ENCODE measurements at regions not wholly inside any gene's neighbourhood (a gene's known extent, or its start where the extent isn't known, plus 50 kb on each side); places are given as distances from the start of the nearest gene placed in this dataset.
"Not testable (repeated sequence)": the region's sequence is repeated elsewhere in the genome, so short reads cannot be mapped to it uniquely, and the experiment has no call there.

DNA sequence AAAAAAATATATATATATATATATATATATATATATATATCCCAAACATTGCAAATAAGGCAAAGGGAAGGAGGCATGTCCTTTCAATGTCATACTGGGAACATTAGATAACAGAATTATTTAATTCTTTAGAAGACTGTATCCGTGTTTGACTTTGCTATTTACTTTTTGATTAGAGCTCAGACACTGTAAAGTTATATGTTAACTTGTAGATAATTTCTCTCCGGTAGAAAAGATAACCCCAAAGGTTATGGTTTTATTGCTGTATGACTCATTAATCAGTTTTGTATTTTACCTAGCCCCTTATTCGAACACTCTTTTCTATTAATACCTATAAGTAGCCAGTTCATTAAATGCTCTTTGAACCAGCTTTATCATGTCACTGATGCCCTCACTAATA lies 150.6 kb upstream of the DUSP21 start:
- peaks cover 4% of the 10 kb centered on the region for H3K27me3 ChIP-seq (ENCODE audit: control insufficient read depth, insufficient read depth, low read length)
- no peak overlapping the region for H3K27ac ChIP-seq (ENCODE audit: low read length)
- H3K9me3 ChIP-seq (replicated peaks; ENCODE audit: control insufficient read depth, low read depth, low read length): no peaks in the 10 kb centered on the region
- no peaks in the 10 kb centered on the region for H3K36me3 ChIP-seq (ENCODE audit: control insufficient read depth, insufficient read depth, low read length)
- DNase-seq: no peak
- no CpG with 5 or more reads among the region's 3 CpGs for WGBS (ENCODE audit: insufficient coverage)
- H3K4me3 ChIP-seq (ENCODE audit: low read length): no peak overlapping the region
- no peaks in the 10 kb centered on the region for H3K4me1 ChIP-seq (ENCODE audit: control insufficient read depth, insufficient read depth, low read length)

DNA sequence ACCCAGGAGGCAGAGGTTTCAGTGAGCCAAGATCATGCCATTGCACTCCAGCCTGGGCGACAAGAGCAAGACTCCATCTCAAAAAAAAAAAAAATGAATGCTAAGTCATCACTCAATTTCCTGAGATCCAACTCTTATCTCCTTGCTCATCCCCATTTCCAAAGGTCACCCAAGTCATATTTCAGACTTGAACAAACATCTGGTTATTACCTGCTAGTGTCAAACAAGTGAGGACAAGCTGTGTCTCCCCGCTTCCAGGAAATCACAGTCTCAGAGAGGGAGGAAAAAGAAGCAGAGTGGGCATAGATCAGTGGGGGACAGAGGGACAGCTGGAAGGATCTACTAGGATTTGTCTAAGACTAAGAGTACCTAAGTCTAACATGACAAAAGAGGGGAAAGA lies 147.5 kb upstream of the FUNDC1 start:
- Histone ChIP-seq H3K4me1 (ENCODE audit: control insufficient read depth, insufficient read depth, low read length) (no peaks in the 10 kb centered on the region), H3K27ac (ENCODE audit: low read length) (no peak overlapping the region), H3K36me3 (ENCODE audit: control insufficient read depth, insufficient read depth, low read length) (no peaks in the 10 kb centered on the region), H3K9me3 (replicated peaks; ENCODE audit: control insufficient read depth, low read depth, low read length) (no peaks in the 10 kb centered on the region), H3K27me3 (ENCODE audit: control insufficient read depth, insufficient read depth, low read length) (peaks cover 6% of the 10 kb centered on the region), H3K4me3 (ENCODE audit: low read length) (no peak overlapping the region)
- 100% methylated on average over 1 of the region's 2 CpGs for WGBS (ENCODE audit: insufficient coverage)
- no peak for DNase-seq

DNA sequence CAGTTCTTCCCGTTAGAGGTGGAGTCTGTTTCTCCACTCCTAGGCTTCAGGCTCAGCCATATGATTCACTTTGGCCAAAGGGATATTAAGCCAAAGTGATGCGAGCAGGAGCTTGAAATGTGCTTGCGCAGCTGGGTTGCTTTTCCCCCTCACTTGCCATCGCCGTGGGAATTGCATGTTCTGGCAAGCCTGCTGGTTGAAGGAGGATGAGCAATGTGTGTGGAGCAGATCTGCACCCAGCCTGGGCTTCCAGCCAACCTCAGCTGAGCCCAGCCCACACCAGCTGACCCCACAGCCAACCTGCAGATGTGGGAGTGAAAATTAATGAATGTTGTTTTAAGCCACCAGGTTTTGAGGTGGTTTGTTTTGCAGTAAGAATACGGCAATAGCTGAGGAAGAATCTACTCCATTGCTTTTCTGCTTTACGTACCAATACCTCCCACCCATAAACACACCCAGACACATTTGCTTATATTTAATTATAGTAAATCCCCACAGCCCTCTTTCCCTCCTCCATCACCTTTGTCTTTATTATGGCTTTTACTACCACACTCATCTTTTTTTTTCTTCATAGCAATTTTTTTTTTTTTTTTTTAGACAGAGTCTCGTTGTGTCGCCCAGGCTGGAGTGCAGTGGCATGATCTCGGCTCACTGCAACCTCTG lies 132.8 kb upstream of the FUNDC1 start:
- H3K9me3 ChIP-seq (replicated peaks; ENCODE audit: control insufficient read depth, low read depth, low read length): no peaks in the 10 kb centered on the region
- DNase-seq: peak; percentile 89
- 60% methylated on average over 1 of the region's 10 CpGs for WGBS (ENCODE audit: insufficient coverage)

DNA sequence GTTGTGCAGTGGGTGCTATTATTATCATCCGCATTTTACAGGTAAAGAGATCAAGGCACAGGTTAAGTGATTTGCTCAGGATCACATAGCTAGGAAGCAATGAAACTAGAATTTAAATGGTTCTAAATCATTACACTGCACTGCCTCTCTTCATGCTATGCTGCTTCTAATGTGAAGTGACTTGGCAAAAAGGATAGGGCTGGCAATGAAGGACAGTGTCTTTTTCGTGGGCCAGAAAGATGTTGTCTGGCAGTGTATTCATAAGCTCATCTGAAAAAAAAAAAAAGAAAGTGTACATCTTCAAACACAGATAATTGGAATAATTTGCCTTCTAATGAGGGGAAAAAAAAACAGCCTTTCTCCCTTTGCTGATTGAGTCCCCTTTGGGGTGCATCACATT lies 132.2 kb upstream of the FUNDC1 start:
- peak; percentile 11 for DNase-seq
- peaks cover 4% of the 10 kb centered on the region for H3K27me3 ChIP-seq (ENCODE audit: control insufficient read depth, insufficient read depth, low read length)
- no peaks in the 10 kb centered on the region for H3K36me3 ChIP-seq (ENCODE audit: control insufficient read depth, insufficient read depth, low read length)
- no peak overlapping the region for H3K4me3 ChIP-seq (ENCODE audit: low read length)
- no peaks in the 10 kb centered on the region for H3K9me3 ChIP-seq (replicated peaks; ENCODE audit: control insufficient read depth, low read depth, low read length)
- peak overlapping the region; percentile 9 for H3K27ac ChIP-seq (ENCODE audit: low read length)
- WGBS (ENCODE audit: insufficient coverage): no CpG with 5 or more reads among the region's 2 CpGs
- H3K4me1 ChIP-seq (ENCODE audit: control insufficient read depth, insufficient read depth, low read length): no peaks in the 10 kb centered on the region

More for the DNA sequence above, 132.8 kb upstream of the FUNDC1 start:
- no peaks in the 10 kb centered on the region for H3K4me1 ChIP-seq (ENCODE audit: control insufficient read depth, insufficient read depth, low read length)
- peaks cover 4% of the 10 kb centered on the region for H3K27me3 ChIP-seq (ENCODE audit: control insufficient read depth, insufficient read depth, low read length)
- H3K36me3 ChIP-seq (ENCODE audit: control insufficient read depth, insufficient read depth, low read length): no peaks in the 10 kb centered on the region
- H3K4me3 ChIP-seq (ENCODE audit: low read length): no peak overlapping the region
- H3K27ac ChIP-seq (ENCODE audit: low read length): no peak overlapping the region

DNA sequence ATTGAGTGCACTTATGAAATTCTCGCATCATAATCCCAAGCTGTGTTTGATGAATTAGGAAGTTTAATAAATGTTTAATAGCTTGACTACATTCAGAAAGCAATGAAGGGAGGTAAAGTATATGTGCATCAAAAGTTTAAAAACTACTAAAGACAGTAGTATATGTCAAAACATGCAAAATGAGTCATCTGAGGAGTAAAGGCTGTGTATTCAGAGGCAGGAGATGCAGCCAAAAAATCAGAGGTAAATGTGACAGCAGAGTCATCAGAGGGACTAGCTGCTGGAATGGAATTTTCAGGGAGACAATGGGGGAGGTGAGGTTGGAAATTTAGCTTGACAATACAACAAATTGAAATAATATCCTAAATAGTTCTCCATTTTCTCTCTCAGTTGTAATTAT lies 127.0 kb upstream of the FUNDC1 start:
- Histone ChIP-seq H3K4me1 (ENCODE audit: control insufficient read depth, insufficient read depth, low read length) (no peaks in the 10 kb centered on the region), H3K27me3 (ENCODE audit: control insufficient read depth, insufficient read depth, low read length) (peaks cover 4% of the 10 kb centered on the region), H3K36me3 (ENCODE audit: control insufficient read depth, insufficient read depth, low read length) (no peaks in the 10 kb centered on the region), H3K4me3 (ENCODE audit: low read length) (no peak overlapping the region), H3K27ac (ENCODE audit: low read length) (no peak overlapping the region), H3K9me3 (replicated peaks; ENCODE audit: control insufficient read depth, low read depth, low read length) (no peaks in the 10 kb centered on the region)
- whole genome bisulfite sequencing (ENCODE audit: insufficient coverage): no CpG with 5 or more reads among the region's 1 CpG
- no peak for DNase-seq

DNA sequence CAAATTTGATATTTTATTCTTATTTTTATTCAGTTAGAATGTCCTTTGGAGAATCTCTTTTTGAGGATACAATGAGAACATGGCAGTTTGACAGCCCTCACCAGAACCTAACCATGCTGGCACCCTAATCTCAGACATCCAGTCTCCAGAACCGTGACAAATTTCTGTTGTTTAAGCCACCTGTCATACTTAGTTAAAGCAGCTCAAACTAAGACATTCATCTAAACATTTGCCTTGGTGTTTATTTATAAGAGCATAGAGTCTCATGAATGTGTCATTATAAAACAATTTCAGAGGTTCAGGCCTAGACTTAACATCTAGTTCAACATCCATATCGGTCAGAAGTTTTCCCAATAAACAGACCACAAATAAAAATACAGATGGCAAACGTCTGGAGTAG lies 125.1 kb upstream of the FUNDC1 start:
- no peaks in the 10 kb centered on the region for H3K4me1 ChIP-seq (ENCODE audit: control insufficient read depth, insufficient read depth, low read length)
- no peak overlapping the region for H3K4me3 ChIP-seq (ENCODE audit: low read length)
- no CpG with 5 or more reads among the region's 3 CpGs for WGBS (ENCODE audit: insufficient coverage)
- peaks cover 5% of the 10 kb centered on the region for H3K27me3 ChIP-seq (ENCODE audit: control insufficient read depth, insufficient read depth, low read length)
- H3K27ac ChIP-seq (ENCODE audit: low read length): no peak overlapping the region
- H3K36me3 ChIP-seq (ENCODE audit: control insufficient read depth, insufficient read depth, low read length): no peaks in the 10 kb centered on the region
- H3K9me3 ChIP-seq (replicated peaks; ENCODE audit: control insufficient read depth, low read depth, low read length): no peaks in the 10 kb centered on the region
- DNase-seq: no peak

DNA sequence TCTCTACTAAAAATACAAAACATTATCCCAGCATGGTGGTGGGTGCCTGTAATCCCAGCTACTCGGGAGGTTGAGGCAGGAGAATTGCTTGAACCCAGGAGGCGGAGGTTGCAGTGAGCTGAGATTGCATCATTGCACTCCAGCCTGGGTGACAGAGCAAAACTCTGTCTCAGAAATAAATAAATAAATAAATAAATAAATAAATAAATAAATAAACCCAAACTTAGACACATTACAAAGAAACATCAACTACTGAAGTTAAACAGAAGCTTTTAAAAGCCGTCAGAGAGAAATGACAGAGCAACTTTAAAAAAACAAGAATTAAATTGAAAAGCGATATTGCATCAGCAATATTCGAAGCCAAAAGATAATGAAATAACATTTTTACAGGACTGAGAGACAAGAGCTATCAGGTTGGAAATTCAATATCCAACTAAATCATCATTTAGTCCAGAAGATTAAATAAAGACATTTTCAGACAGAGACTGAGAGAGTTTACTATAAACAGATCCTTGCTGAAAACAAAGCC lies 115.1 kb upstream of the FUNDC1 start:
- H3K27me3 ChIP-seq (ENCODE audit: control insufficient read depth, insufficient read depth, low read length); H3K4me3 ChIP-seq (ENCODE audit: low read length): not testable (repeated sequence)
- WGBS (ENCODE audit: insufficient coverage): no CpG with 5 or more reads among the region's 5 CpGs

DNA sequence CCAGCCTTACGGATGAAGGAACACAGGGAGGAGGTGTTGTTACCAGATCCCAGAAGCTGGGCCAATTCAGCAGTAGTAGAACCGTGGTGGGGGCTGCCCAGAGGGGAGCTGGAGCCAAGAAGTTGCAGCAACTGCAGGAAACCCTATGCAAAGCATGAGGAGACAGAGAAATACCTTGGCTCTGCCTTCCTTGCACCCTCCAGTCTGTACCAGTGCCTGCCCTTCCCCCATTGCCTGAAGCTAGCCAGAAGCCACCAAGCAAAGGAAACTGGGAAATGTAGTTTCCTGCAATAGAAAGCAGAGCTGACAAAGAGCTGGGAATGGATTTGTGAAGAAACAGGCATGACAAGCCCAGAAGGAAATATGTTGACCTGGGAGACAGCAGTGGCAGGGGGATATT lies 108.7 kb upstream of the FUNDC1 start:
- Histone ChIP-seq H3K9me3 (replicated peaks; ENCODE audit: control insufficient read depth, low read depth, low read length) (no peaks in the 10 kb centered on the region), H3K4me1 (ENCODE audit: control insufficient read depth, insufficient read depth, low read length) (no peaks in the 10 kb centered on the region), H3K27me3 (ENCODE audit: control insufficient read depth, insufficient read depth, low read length) (peaks cover 12% of the 10 kb centered on the region), H3K4me3 (ENCODE audit: low read length) (no peak overlapping the region), H3K27ac (ENCODE audit: low read length) (no peak overlapping the region), H3K36me3 (ENCODE audit: control insufficient read depth, insufficient read depth, low read length) (no peaks in the 10 kb centered on the region)
- 43% methylated on average over 2 of the region's 2 CpGs for WGBS (ENCODE audit: insufficient coverage)
- DNase-seq: no peak

More for the DNA sequence above, 115.1 kb upstream of the FUNDC1 start:
- not testable (repeated sequence) for H3K4me1 ChIP-seq (ENCODE audit: control insufficient read depth, insufficient read depth, low read length); H3K36me3 ChIP-seq (ENCODE audit: control insufficient read depth, insufficient read depth, low read length); DNase-seq; H3K9me3 ChIP-seq (replicated peaks; ENCODE audit: control insufficient read depth, low read depth, low read length); H3K27ac ChIP-seq (ENCODE audit: low read length)

DNA sequence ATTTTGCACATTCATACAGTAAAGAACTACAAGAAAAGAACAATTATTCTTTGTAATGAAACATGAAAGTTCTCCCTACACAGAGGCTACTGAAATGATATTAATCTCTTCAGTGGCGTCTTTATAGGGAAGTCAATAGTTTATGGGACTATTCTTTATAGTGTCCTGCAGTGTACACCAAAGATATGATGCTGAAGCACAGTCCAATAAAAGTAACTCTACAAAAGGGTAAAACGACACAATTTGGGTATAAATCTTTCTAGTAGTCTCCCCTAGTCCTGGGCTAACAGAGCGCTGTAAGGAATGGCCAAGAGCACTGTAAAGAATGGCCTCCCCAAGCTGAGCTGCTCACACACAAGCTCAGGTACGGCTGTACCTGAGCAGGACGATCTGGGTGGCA lies 101.1 kb upstream of the FUNDC1 start:
- Histone ChIP-seq H3K9me3 (replicated peaks; ENCODE audit: control insufficient read depth, low read depth, low read length) (no peaks in the 10 kb centered on the region), H3K4me3 (ENCODE audit: low read length) (no peak overlapping the region), H3K27ac (ENCODE audit: low read length) (no peak overlapping the region), H3K4me1 (ENCODE audit: control insufficient read depth, insufficient read depth, low read length) (no peaks in the 10 kb centered on the region), H3K27me3 (ENCODE audit: control insufficient read depth, insufficient read depth, low read length) (peaks cover 13% of the 10 kb centered on the region), H3K36me3 (ENCODE audit: control insufficient read depth, insufficient read depth, low read length) (no peaks in the 10 kb centered on the region)
- DNase-seq: no peak
- 86% methylated on average over 1 of the region's 5 CpGs for WGBS (ENCODE audit: insufficient coverage)

DNA sequence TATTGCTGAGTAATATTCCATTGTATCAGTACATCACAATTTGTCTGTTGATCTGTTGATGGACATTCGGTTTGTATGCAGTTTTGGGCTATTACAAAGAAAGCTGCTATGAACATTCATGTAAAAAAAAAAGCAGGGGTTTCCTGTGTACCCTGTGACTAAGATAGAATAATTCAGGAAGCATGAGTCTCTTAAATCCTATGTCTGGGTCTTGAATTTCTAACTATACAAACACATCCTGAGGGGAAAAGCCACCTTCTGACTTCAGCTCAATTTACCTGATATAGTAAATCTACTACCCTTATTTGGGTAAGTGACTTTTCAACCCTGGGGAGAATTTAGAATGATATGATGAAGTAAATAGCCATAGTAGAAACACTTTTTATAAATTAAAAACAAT lies 94.6 kb upstream of the FUNDC1 start:
- Histone ChIP-seq H3K27ac (ENCODE audit: low read length) (no peak overlapping the region), H3K36me3 (ENCODE audit: control insufficient read depth, insufficient read depth, low read length) (no peaks in the 10 kb centered on the region), H3K27me3 (ENCODE audit: control insufficient read depth, insufficient read depth, low read length) (peaks cover 9% of the 10 kb centered on the region), H3K9me3 (replicated peaks; ENCODE audit: control insufficient read depth, low read depth, low read length) (no peaks in the 10 kb centered on the region), H3K4me3 (ENCODE audit: low read length) (no peak overlapping the region), H3K4me1 (ENCODE audit: control insufficient read depth, insufficient read depth, low read length) (no peaks in the 10 kb centered on the region)
- WGBS (ENCODE audit: insufficient coverage): no CpG with 5 or more reads among the region's 1 CpG
- DNase-seq: no peak

DNA sequence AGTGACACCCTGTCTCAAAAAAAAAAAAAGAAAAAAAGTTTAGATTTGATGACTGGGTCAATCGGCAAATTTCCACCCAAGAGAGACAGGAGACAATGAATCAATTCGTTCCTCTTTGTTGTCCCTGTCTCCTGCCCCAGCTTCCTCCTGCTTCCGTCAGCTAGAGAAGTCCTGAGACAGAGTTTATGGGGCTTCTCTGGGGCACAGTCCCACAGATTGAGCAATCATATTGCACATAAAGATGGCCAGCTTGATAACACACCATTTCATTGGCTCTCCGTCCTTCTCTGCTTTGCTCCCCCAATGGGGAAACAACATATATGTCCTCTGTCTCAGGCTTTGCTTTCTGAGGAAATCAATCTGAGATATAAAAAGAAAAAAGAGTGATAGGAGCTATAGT lies 78.4 kb upstream of the FUNDC1 start:
- H3K27ac ChIP-seq (ENCODE audit: low read length): no peak overlapping the region
- DNase-seq: peak; percentile 7
- no peaks in the 10 kb centered on the region for H3K36me3 ChIP-seq (ENCODE audit: control insufficient read depth, insufficient read depth, low read length)
- H3K9me3 ChIP-seq (replicated peaks; ENCODE audit: control insufficient read depth, low read depth, low read length): no peaks in the 10 kb centered on the region
- no peak overlapping the region for H3K4me3 ChIP-seq (ENCODE audit: low read length)
- H3K27me3 ChIP-seq (ENCODE audit: control insufficient read depth, insufficient read depth, low read length): peaks cover 6% of the 10 kb centered on the region
- no peaks in the 10 kb centered on the region for H3K4me1 ChIP-seq (ENCODE audit: control insufficient read depth, insufficient read depth, low read length)
- 49% methylated on average over 3 of the region's 4 CpGs for WGBS (ENCODE audit: insufficient coverage)

Measured in muscle of leg (tissue), 3 donors.